Gastroesophageal sphincter (tissue), 3 donors: ENCODE measurements at regions not wholly inside any gene's neighbourhood (a gene's known extent, or its start where the extent isn't known, plus 50 kb on each side); places are given as distances from the start of the nearest gene placed in this dataset.
"Not testable (repeated sequence)": the region's sequence is repeated elsewhere in the genome, so short reads cannot be mapped to it uniquely, and the experiment has no call there.

Experiments
- EP300 ChIP-seq: sonication (generic); formaldehyde crosslinking; IDR thresholded peaks from one replicate; pipeline ENCODE4 v1.6.1; 2017; ENCODE audit warnings: antibody characterized with exemption, mild to moderate bottlenecking
- POLR2AphosphoS5 ChIP-seq: sonication (generic); formaldehyde crosslinking; IDR thresholded peaks from one replicate; pipeline ENCODE4 v1.6.1; 2017; ENCODE audit warnings: antibody characterized with exemption
- TF ChIP-seq, protein P1 (sequence below), 4 experiments: fragments of 200-600 bp in 2 of 4; fragments of 450-650 bp in 2 of 4; sonication (generic) in 1 of 4; IDR thresholded peaks; one replicate each; pipeline ENCODE4 v1.5.1; 2017 to 2019; ENCODE audit warnings: antibody characterized with exemption in 4 of 4, mild to moderate bottlenecking in 2 of 4, moderate library complexity in 2 of 4

DNA sequence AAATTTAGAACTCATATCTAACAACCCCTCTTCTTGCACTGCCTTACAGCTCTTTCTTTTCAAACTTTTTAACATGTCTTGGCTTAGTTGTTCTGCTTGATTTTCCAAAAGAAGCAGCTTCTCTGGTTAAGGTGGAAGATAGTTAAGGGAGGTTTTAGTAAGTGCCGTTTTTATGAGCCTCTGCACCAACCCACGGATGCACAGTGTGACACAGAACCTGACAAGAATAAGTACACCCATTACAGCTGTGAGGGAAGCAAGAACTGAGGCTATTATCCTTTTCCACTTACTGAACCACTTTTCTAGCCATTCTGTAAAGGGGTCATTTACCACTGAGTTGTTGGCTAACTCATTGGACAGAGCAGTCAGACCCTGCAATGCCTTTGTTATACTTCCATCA is 336.0 kb upstream of the PCDH10 start:
- TF ChIP-seq, protein P1, sequence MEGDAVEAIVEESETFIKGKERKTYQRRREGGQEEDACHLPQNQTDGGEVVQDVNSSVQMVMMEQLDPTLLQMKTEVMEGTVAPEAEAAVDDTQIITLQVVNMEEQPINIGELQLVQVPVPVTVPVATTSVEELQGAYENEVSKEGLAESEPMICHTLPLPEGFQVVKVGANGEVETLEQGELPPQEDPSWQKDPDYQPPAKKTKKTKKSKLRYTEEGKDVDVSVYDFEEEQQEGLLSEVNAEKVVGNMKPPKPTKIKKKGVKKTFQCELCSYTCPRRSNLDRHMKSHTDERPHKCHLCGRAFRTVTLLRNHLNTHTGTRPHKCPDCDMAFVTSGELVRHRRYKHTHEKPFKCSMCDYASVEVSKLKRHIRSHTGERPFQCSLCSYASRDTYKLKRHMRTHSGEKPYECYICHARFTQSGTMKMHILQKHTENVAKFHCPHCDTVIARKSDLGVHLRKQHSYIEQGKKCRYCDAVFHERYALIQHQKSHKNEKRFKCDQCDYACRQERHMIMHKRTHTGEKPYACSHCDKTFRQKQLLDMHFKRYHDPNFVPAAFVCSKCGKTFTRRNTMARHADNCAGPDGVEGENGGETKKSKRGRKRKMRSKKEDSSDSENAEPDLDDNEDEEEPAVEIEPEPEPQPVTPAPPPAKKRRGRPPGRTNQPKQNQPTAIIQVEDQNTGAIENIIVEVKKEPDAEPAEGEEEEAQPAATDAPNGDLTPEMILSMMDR (IDR thresholded peaks at IDR 0.05), result not testable (repeated sequence)
- not testable (repeated sequence) for TF ChIP-seq POLR2AphosphoS5, EP300
